ENCODE measurements at regions not wholly inside any gene's neighbourhood (a gene's known extent, or its start where the extent isn't known, plus 50 kb on each side); places are given as distances from the start of the nearest gene placed in this dataset.

DNA sequence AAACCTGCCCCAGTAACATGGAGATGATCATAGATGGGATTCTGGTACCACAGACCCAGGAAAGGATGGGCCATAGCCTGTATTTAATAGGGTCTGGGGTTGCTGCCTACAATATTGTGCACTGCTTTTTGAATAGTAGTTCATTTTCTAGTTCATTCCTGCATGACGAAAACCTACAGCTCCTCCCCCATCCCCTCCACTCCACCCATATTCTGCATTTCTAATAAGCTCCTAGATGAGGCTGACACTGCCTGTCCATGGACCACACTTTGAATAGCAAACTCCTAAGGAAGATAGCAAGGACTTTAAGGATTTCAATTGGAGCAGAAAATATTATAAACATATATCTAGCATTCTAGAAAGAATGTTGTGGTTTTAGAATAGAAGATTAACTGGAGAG, 75.5 kb downstream of the ISOC1 start:
- TF ChIP-seq, protein P1, sequence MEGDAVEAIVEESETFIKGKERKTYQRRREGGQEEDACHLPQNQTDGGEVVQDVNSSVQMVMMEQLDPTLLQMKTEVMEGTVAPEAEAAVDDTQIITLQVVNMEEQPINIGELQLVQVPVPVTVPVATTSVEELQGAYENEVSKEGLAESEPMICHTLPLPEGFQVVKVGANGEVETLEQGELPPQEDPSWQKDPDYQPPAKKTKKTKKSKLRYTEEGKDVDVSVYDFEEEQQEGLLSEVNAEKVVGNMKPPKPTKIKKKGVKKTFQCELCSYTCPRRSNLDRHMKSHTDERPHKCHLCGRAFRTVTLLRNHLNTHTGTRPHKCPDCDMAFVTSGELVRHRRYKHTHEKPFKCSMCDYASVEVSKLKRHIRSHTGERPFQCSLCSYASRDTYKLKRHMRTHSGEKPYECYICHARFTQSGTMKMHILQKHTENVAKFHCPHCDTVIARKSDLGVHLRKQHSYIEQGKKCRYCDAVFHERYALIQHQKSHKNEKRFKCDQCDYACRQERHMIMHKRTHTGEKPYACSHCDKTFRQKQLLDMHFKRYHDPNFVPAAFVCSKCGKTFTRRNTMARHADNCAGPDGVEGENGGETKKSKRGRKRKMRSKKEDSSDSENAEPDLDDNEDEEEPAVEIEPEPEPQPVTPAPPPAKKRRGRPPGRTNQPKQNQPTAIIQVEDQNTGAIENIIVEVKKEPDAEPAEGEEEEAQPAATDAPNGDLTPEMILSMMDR (IDR thresholded peaks at IDR 0.05; ENCODE audit: poor library complexity) = no peak
- TF ChIP-seq EZH2phosphoT487 (IDR thresholded peaks at IDR 0.05; ENCODE audit: low read depth, severe bottlenecking, unreplicated experiment) = no peak

All from hepatocyte (in vitro differentiated cells).